ENCODE measurements at regions not wholly inside any gene's neighbourhood (a gene's known extent, or its start where the extent isn't known, plus 50 kb on each side); places are given as distances from the start of the nearest gene placed in this dataset.

DNA sequence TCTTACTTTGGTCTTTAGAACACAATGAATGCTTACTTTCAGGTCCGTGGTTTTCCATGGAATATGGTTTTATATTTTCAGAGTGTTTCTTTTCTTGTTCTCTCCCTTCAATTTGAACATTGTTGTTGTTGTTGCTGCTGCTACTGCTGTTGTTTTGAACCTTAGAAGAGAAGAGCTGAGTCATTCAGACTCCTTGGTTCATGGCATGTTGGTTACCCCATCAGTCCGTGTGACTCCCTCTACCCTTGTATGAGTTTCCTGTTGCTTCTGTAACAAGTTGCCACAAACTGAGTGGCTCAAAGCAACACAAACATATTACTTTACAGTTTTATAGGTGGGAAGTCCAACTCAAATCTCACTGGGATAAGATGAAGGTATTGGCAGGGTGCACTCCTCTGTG lies 511.0 kb downstream of the INSC start:
- FAIRE-seq: no peak

DNA sequence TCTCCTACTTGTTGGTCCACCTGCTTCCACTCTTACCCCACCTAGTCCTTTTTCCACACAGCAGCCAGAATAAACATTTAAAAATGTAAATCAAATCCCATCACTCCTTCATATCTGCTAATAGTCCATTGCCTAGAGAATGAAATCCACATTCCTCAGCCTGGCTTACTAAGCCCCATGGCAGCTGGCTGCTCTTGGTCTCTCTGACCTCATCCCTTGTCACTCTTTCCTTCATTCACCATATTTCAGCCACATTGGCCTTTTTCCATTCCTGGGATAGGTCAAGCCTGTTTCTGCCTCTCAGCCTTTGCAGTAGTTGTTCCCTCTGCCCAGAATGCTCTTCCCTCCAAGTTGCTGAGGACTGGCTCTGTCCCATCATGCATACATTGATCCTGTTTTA lies 512.8 kb downstream of the INSC start:
- no peak for FAIRE-seq

DNA sequence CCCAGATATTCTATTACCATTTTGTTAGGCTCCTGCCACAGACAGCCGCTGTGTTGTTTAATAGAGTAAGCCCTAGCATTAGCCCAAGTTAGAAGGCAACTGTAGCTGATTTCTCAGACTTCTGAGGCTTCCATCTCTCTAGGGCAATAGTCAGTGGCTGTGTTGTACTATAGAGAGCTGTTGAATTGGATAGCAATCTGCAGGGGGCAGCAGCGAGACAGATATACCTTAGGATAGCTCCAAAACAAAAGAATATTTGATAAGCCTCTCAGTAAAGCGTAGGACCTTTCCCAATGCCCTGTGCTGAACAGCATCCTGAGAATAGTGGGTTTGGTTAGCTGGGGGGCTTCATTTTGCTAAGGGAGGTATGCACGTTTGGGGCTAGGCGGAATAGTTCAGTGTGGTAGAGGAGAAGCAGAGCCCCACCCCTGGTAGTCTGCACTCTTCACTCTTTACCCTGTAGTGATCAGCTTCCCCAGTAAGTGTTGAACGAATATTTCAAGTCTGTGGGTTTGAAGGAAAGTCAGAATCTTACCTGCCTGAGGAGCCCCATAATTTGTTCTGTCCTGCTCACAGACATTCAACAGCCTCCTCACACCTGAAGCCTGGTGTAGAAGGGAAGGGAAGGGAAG lies 515.1 kb downstream of the INSC start:
- no peak for FAIRE-seq

DNA sequence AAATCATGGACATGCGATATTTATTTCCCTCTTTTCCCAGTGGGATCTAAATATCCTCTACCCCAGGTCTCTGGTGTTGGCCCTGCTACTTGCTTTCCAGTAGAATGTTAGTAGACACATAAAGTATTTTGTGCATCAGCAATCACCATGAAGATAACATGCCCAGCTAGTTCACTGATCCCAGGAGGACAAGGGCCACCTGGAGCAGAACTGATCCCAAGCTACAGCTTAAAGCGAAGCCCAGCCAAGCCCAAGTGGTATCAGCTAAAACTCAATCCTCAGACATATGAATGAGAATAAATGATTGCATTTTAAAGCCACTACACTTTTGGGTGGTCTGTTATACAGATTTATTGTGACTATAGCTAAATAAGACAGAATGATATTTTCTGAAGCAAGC lies 516.2 kb downstream of the INSC start:
- FAIRE-seq: no peak

DNA sequence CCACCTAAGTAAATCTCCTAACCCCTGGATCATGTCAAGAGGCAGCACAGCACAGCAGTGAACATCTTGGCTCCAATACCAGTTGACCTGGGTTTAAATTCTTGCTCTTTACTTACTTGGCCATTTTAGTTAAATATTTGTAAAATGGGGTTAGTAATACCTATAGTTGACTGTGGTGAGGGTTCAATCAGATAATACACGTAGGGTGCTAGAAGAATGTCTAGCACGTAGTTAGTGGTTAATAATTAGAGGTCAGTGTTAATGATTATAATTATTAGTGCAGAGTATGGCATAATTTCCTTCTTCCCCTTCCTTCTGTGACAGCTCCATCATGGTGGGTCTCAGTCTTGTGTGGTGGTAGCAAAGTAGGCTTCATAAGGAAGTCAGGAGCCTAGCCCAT lies 520.8 kb downstream of the INSC start:
- no peak for FAIRE-seq

DNA sequence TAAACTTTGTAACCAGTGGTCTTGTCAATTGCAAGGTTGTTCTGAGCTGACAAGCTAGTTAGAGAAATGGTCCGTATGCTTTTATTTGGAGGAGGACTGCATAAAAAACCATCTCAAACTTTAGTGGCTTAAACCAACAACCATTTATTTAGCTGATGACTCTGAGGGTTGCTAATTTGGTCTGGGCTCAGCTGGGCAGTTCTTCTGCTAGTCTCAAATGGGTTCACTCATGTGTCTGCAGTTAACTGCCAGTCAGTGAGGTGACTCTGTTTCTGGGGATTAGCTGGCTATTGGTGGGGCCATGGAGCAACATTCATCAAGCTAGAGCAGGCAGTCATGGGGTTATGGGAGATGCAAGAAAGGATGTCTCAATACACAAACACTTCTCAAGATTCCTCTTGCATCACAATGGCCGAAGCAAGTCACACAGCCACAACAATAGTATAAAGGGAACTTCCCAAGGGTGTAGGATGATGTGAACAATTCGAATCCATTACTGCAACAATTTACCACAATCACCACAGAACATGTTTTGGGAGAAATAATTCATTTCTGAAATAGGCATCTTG lies 521.9 kb downstream of the INSC start:
- FAIRE-seq: no peak

DNA sequence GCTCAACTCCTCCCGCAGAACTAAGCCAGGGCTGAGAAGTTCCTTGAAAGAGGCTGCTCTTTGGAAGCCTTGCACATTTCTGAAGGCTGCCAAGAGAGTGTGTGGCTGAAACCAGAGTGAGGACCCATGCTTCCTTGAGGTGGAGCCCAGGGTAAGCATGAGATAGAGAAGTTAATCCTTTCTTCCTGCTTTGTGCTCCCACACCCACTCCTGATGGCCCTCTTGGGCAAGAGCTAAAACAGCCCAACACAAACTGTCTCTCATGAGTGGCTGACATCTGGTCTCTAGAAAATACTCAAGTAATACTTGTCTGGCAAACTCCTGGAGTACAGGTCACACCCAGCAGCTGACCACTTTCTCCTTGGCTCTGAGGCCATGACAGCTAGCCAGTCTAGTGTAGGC lies 523.7 kb downstream of the INSC start:
- no peak for FAIRE-seq

DNA sequence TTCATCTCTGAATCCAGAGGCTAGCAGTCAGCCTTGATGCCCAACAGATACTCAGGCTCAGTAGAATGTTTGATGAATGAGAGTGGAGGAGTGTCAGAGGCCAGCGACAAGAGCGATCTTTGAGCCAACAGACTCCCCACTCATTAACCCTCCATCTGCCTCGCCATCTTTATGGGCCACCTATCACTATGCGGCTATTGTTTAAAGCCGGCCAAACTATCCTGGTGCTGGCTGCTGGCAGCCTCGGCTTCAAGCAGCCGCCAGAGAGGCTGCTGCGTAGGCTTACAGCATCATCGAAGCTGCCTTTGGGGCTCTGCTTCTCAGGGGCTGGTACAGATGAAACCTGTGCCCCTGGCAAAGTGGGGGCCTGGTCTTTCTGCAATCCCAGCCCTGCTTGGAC lies 525.6 kb downstream of the INSC start:
- FAIRE-seq: no peak

DNA sequence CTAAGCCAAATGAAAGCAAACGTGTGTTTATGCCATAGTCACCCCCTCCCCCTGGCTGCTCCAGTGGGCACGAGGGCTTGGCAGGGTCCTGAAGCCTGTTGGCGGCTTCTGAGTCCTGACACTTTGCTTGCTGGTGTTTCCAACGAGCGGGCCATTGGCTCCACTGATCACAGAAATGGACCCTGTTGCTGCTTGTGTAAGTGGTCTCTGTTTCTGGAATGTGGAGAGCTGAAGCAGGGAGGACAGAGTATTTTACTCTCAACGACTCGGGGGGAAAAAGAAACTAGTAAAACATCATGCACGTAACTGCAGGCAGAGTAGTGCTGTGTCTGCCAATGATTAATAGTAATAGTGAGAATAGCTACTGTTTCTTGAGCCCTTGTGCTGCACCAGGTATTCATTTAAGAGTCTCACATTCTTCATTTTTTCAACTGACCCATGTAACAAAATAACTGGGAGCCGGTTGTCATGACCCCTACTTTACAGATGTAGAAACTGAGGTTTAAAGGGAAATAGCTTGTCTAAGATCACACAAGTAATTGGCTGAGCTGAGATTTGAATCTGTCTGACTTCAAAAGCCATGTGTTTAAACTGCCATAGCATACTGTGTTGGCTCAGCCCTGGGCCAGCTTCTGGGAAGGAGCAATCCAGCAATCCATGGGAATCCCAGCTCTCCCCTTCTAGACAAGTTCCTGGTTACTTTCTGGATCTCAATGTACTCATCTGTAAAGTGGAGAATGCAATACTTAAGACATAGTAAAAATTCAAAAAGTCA lies 526.7 kb downstream of the INSC start:
- no peak for FAIRE-seq

DNA sequence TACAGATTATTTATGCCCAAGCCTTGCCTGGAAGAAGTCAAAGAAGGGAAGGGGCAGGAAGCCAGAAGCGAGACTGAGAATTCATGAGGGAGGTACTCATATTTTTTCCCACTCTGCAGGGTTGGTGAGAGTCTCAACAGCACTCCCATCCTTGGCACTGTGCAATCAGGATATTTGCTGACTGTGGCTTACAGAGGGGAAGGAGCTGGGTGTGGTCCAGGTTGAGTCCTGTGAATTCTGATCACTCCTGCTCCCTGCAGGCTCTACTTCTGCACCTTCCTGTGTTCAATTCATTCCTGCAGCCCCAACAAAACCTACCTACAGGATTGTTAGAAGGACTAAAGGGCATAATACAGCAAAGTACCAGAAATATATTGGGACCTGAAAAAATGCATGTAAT lies 530.5 kb downstream of the INSC start:
- FAIRE-seq: no peak

DNA sequence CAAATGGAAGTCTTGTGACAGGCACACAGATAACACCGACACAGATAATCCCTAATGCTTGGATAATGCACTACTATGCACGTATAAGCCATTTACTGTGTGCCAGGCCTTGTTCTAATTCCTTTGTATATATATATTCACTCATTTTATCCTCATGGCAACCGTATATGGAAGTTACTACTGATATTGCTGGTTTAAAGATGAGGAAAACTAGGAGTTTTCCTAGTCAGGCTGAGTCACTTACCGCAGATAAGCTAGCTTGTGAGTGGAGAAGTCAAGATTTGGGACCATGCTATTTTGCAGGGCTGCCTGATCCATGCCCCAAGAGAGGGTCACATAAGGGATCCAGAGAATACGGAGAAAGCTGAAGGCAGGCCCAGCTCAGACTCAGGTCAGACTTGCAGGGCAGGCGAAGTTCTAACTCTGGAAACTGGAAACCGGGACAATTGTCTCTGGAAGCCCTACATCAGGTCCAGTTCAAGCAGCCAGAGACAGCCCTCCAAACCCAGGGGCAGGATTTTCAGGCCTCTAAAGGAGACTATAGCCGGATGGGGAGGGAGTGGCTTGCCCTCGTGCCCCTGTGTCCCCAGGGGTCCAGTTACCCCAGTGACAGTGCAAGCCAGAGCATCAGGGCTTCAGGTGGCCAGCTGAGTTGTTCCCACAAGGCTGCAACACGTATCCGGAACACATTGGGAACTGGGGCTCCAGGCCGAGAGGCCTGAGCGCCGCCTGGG lies 534.8 kb downstream of the INSC start:
- FAIRE-seq: no peak

DNA sequence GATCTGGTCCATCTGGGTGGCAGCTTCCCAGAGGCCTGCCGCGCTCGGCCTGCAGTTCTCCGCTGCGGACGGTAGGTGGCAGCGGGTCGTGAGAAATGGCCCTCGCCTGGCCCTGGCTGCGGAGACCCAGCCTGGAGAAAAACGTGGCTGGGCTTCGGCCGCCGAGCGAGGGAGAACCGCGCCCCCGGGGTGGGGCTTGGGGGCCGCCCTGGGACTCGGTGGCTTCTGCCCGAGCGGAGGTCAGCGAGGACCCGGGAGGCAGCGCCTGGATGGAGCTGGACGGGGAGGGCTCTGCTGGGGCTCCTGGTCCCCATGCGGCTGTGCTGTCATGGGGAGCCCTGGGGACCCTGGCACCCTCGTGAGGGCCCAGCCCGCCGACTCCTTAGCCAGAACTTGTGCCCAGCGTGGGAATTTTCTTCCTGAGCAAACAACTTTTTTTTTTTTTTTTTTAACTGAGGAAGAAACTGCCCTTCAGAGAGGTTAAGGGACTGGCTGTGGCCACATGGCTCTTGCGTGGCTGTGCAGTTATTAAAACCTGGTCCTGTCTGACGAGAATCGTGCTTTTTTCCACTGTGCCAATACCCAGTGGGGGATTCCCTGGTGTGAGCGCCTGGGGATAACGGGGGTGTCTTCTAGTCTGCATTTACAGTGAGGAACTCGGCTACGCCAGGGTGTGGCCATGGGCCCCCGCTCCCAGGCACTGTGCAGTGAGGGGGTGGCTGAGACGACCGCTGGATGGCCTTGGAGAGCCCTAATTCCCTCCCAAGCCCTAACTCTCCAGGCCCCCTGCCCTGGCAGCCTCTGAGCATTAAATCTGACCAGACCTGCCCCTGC lies 535.6 kb downstream of the INSC start:
- peak; percentile 83 for FAIRE-seq

DNA sequence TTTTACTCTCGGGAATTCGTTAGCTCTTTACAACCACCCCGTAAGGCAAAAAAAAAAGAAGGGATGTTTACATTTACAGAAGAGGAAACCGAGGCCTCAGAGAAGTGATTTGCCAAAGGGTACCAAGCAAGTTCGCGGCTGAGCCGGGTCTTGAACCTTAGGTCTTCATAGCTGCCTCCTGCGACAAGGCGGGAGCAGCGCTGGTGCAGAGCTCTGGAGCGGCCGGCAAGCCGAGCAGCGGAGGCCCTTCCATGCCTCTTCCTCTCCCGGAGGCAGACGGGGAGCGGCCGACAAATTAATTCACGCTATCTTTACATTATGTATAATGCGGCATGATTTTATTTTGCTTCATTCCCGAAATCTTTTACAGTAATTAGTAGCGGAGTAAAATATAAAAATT lies 536.3 kb downstream of the INSC start:
- FAIRE-seq: no peak

DNA sequence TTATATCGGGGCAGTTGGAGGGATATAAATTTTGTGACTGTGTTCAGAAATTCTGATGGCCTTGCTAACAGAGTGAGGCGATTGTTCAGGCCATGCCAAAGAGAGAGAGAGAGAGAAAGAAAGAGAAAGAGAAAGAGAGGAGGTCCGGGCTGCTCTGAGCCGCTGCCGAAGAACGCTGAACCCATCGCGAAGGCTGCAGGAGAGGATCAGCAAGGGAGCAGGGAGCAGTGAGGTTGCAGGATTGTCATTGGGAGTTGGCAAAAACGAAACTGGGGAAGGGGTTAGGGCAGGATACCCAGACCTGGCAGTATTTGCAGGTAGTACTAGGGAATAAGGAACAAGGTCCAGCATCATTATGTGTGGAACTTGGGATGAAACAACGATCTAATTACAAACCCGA lies 537.1 kb downstream of the INSC start:
- no peak for FAIRE-seq

DNA sequence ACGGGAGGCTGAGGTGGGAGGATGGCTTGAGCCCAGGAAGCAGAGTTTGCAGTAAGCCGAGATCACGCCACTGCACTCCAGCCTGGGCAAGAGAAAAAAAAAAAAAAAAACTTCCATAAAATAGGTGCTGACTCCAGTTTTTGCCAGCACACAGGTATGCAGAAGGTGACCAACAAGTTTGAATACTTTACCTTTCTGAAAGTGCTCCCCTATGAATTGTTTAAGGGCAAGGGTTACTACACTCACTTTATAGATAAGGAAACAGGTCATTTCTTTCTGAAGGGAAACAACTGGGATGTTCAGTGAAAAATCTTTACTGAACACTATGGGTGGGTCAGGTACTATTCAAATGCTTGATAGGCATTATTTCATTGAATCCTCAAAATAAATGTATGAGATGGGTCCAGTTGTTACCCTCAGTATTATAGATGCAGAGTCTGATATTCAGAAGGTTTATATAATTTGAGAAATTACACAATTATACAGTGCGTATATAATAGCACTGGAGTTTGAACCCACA lies 538.5 kb downstream of the INSC start:
- FAIRE-seq: no peak

DNA sequence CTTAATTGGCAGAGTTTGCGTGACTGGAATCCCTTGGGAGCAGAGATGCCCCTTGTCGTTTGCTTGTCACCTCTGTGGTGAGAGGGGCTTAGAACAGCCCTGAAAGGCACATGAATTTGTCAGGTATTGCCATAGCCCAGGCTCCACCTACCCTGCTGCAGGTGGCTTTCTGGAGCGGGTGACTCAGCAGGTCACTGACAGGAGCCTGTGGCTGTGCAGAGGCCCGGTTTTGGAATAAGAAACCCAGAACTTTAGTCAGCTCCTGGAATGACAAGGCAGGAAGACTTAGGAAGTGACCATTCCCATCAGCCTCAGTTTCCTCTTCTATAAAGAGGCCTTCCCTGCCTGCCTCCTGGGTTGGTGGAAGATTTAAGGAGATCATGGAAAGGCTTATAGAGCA lies 539.7 kb downstream of the INSC start:
- no peak for FAIRE-seq

DNA sequence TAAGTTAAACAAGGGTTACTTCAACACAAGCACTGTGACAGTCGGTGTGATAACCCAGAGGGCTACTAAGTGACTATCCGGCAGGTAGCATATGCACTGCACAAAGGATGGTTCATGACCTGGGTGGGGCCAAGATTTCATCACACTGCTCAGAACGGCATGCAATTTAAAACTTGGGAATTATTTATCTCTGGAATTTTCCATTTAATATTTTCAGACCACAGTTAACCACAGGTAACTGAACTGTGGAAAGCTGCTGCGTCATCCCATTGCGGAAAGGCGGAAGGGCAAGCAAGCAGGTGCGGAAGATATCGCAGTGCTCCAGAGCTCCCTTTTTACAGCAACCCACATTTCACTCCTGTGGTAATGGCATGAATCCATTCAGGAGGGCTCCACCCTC lies 540.8 kb downstream of the INSC start:
- no peak for FAIRE-seq

DNA sequence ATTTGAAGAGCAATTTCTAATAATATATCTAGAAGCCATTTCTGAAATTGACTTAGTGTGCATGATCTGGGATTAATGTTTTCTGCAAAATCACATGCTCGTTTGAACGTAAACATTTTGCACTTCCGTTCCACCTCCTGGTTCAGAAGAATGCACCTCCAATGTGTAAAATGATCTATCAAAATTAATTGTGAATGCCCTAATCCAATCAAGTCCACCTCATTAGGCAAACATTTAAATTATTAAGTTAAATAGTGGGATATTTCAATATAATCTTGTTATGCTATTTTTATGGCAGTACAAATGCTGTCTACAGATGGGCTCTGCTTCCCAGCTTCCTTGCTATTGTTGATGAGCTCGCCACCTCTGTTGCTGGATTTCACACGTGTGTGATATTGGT lies 542.5 kb downstream of the INSC start:
- no peak for FAIRE-seq

DNA sequence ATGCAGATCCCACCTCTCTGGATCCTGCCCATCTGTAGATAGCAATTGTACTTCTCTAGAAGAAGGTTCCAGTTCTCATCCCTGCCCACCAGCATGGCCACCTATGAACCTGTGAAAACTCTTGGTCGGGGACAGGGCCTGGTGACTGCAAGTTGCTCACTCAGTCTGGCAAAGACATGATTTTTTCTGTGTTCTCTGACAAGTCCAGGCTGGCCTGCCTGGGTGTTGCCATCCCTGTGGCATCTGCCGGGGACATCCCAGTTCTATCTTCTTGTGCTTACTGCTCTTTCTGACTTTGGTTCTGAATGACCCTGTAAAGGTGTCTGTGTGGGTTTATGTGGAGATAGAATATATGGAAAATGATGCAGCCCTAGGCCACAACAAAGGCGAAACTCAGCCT lies 545.8 kb downstream of the INSC start:
- FAIRE-seq: no peak

DNA sequence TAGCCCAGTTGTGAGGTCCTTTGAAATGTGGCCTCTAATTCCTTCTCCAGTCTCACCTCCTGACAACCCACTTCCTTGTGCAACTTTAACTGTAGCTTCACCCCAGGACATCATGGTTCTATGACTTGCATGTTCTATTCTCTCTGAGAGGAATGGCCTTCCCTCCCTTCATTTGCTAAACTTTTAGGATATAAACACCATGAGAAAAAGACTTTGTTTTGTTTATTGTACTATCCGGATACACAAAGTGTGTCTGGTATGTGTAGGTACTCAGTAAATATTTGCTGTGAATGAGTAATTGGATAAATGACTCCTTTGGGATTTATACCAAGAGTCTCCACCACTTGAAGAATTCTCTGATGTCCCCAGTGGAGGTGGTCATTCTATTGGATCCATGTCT lies 547.6 kb downstream of the INSC start:
- FAIRE-seq: no peak

DNA sequence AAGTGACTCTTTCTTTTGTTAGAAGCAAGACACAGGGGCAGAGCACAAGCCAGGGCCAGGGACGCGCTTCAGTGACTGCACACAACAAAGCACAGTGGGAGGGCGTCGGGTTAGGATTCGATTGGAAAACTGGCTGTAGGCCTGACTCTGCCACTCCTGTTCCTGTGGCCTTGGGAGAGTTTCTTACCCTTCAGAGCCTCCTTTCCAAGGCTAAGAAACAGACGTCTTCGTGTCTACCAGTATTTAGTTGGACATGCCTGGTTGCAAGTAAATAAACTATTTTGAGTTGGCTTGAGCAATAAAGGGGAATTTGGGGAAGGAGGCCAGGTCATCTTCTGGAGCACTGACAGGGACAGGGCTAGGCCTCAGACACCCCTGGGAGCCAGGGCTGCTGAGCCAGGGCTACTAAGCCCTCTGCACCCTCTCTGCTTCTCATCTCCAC lies 549.1 kb downstream of the INSC start:
- FAIRE-seq: no peak

DNA sequence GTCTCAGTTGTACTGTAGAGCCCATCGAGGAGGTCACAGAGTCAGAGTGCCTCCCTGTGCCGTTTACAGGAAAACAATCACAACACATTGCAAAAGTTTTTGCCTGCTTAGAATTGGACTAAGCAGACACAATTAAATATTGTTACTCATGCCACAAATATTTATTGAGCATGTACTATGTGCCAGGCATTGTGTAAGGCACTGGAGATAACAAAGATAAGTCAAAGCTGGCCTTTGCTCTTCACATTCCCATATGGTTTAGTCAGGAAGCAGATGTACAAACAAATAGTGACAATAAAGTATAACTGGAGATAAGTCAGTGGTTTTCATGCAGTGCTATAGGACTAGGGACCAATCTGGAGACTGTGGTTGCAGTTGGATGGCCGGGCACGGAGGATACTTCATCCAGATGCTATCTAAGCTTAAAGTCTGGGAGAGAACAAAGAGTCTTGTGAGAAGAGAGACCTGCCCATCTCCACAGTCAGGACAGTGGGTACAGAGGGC lies 550.7 kb downstream of the INSC start:
- no peak for FAIRE-seq

All from G401.6 (cell line).